Type B pancreatic cell (in vitro differentiated cells): ENCODE measurements at regions not wholly inside any gene's neighbourhood (a gene's known extent, or its start where the extent isn't known, plus 50 kb on each side); places are given as distances from the start of the nearest gene placed in this dataset.
A peak's percentile ranks its signal among the peaks of the same experiment; 100 is the strongest.

Experiments
- DNase-seq: peaks from one replicate; pipeline ENCODE4 v3.0.0; 2021; ENCODE audit warnings: mixed read lengths; ENCODE audit not compliant: unreplicated experiment; ENCODE audit errors: extremely low spot score
- H3K27ac Mint-ChIP-seq: 2 replicates; pipeline ENCODE4 v1.8.0; 2021; ENCODE audit warnings: mild to moderate bottlenecking, mixed read lengths
- H3K27me3 Mint-ChIP-seq: 2 replicates; pipeline ENCODE4 v1.8.0; 2021; ENCODE audit warnings: mixed read lengths
- H3K36me3 Mint-ChIP-seq: 2 replicates; pipeline ENCODE4 v1.8.0; 2021; ENCODE audit warnings: mixed read lengths
- H3K4me1 Mint-ChIP-seq: one replicate; pipeline ENCODE4 v1.8.0; 2021; ENCODE audit warnings: mixed read lengths; ENCODE audit not compliant: unreplicated experiment
- H3K4me3 Mint-ChIP-seq: 2 replicates; pipeline ENCODE4 v1.8.0; 2021; ENCODE audit warnings: mild to moderate bottlenecking, mixed read lengths
- H3K9me3 Mint-ChIP-seq: 2 replicates; pipeline ENCODE4 v1.8.0; 2021; ENCODE audit warnings: mixed read lengths
- CTCF ChIP-seq: fragments of 200-600 bp; sonication (generic); conservative IDR thresholded peaks from 2 replicates; pipeline ENCODE4 v1.5.0; 2021; ENCODE audit warnings: antibody characterized with exemption, mild to moderate bottlenecking

GRCh38 chr3:69451594-69451993 is 65.7 kb upstream of the FRMD4B start:
- H3K9me3 Mint-ChIP-seq: no peaks in the 10 kb centered on the region
- H3K4me3 Mint-ChIP-seq: no peak overlapping the region
- H3K4me1 Mint-ChIP-seq: no peaks in the 10 kb centered on the region
- TF ChIP-seq CTCF: peak; percentile 56
- H3K27ac Mint-ChIP-seq: no peak overlapping the region
- no peak for DNase-seq
- H3K27me3 Mint-ChIP-seq: no peaks in the 10 kb centered on the region
- H3K36me3 Mint-ChIP-seq: no peaks in the 10 kb centered on the region

DNA sequence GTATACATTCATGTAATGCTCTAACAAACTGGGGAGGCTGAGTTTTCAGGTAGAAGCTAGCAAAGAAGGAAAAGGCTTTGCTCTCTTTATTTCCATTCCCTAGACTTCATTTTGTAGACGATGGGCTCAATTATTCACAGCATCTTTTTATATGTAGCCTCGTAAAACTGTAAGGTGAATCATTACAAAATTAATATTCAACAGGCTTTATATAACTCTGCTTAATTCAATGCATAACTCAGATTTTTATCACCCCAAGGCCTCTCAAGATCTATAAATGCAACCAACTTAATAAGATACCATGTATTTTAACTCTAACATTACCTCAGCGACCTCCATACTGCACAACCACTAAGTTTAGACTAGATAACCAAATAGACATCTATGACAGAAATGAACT is 63.0 kb upstream of the FRMD4B start:
- Mint-ChIP-seq H3K4me1 (no peaks in the 10 kb centered on the region), H3K4me3 (no peak overlapping the region), H3K27ac (no peak overlapping the region), H3K27me3 (no peaks in the 10 kb centered on the region), H3K36me3 (no peaks in the 10 kb centered on the region), H3K9me3 (no peaks in the 10 kb centered on the region)
- no peak for DNase-seq
- TF ChIP-seq CTCF: no peak

DNA sequence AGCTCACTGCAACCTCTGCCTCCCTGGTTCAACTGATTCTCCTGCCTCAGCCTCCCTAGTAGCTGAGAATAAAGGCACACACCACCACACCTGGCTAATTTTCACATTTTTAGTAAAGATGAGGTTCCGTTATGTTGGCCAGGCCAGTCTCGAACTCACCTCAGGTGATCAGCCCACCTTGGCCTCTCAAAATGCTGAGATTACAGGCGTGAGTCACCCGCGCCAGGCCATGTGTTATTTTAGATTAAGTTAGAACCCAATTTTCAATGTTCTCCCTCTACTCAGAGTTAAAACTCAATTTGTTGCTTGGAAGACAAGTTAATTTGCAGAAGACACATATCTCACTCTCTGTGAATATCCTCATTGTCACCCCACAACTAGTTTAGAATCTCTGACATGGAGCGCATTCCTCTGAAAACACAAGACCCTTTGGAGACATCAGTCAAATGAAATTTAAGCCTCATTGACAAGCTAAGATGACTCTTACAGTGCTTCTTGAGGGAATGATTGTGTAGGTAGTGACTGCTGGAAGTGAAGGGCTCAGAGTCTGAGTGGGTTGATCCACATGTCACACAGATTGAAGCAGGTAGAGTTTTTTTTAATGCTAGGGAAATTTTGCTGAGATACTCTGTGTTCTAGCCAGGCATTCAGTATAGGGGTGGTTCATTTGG is 60.6 kb upstream of the FRMD4B start:
- no peak for TF ChIP-seq CTCF
- no peaks in the 10 kb centered on the region for H3K27me3 Mint-ChIP-seq
- DNase-seq: no peak
- H3K4me3 Mint-ChIP-seq: no peak overlapping the region
- peaks cover 3% of the 10 kb centered on the region for H3K4me1 Mint-ChIP-seq
- H3K9me3 Mint-ChIP-seq: no peaks in the 10 kb centered on the region
- H3K36me3 Mint-ChIP-seq: no peaks in the 10 kb centered on the region
- no peak overlapping the region for H3K27ac Mint-ChIP-seq

DNA sequence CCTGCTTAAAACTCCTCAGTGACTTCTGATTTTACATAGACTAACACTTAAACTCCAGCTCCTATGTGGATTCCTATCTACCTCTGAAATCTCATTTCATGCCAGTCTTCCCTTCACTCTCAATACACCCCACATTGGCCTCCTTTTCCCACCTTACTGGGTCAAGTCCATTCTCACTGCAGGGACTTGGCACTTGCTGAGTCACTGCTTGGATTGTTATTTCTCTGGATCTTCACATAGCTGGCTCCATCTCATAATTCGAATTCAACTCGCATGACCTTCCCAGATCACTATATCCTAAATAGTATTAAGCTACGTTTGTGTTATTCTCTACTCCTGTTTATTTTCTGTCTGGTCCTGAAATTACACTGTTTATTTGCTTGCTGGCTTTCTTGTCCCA is 59.6 kb upstream of the FRMD4B start:
- no peak for DNase-seq
- Mint-ChIP-seq H3K27ac (no peak overlapping the region), H3K36me3 (no peaks in the 10 kb centered on the region), H3K9me3 (no peaks in the 10 kb centered on the region), H3K4me1 (peaks cover 12% of the 10 kb centered on the region), H3K27me3 (no peaks in the 10 kb centered on the region), H3K4me3 (no peak overlapping the region)
- no peak for TF ChIP-seq CTCF

- H3K4me1 Mint-ChIP-seq: peaks cover 12% of the 10 kb centered on the region
- no peak overlapping the region for H3K27ac Mint-ChIP-seq
- no peaks in the 10 kb centered on the region for H3K36me3 Mint-ChIP-seq
- DNase-seq: no peak
- no peak for TF ChIP-seq CTCF
- H3K27me3 Mint-ChIP-seq: no peaks in the 10 kb centered on the region
- no peak overlapping the region for H3K4me3 Mint-ChIP-seq
- no peaks in the 10 kb centered on the region for H3K9me3 Mint-ChIP-seq
Observed at GRCh38 chr3:69445024-69445423, 59.1 kb upstream of the FRMD4B start.
